A549 (cell line): ENCODE measurements at regions not wholly inside any gene's neighbourhood (a gene's known extent, or its start where the extent isn't known, plus 50 kb on each side); places are given as distances from the start of the nearest gene placed in this dataset.
"Not testable (repeated sequence)": the region's sequence is repeated elsewhere in the genome, so short reads cannot be mapped to it uniquely, and the experiment has no call there.

Experiments used
- CEBPB ChIP-seq, 2 experiments: fragments of >200 bp in 1 of 2; sonication (Bioruptor Twin) in 1 of 2; formaldehyde crosslinking in 1 of 2; IDR thresholded peaks; 2 replicates each; pipeline ENCODE4 v1.6.1; 2012 to 2016
- CTCF ChIP-seq: fragments of >200 bp; sonication (Bioruptor Twin); formaldehyde crosslinking; IDR thresholded peaks from 3 replicates; pipeline ENCODE4 v1.5.1; 2016
- ESRRA ChIP-seq: fragments of 150-350 bp; IDR thresholded peaks from 2 replicates; pipeline ENCODE4 v1.6.1; 2014; ENCODE audit warnings: mild to moderate bottlenecking, low read length, borderline replicate concordance
- MAFK ChIP-seq: fragments of 450-650 bp; IDR thresholded peaks from 2 replicates; pipeline ENCODE4 v1.6.1; 2014; ENCODE audit not compliant: partially characterized antibody
- POLR2A ChIP-seq: IDR thresholded peaks from 2 replicates; pipeline ENCODE4 v1.6.1; 2012; ENCODE audit warnings: mild to moderate bottlenecking, low read length
- SMC3 ChIP-seq: fragments of >200 bp; sonication (Bioruptor Twin); formaldehyde crosslinking; IDR thresholded peaks from 3 replicates; pipeline ENCODE4 v1.6.1; 2018; ENCODE audit warnings: inconsistent platforms

DNA sequence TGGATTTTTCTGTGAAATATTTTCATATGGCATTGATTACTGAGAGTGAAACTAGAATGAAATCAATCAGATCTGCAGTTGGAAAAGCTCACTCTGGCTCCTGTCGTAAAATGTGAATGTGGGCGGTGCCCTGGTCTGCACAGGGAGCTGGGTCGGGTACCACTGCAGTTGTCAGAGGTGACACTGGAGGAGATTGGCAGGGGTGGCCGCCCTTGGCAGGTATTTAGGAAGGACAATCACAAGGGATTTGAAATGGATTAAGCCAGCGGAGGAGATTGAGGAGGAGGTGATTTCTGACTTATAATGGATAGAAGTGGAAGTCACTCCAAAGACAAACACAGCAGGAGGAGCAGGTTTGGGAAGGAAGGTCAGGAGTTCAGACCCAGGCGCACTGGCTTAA, 109.0 kb upstream of the ZNF479 start:
- not testable (repeated sequence) for TF ChIP-seq POLR2A; ESRRA; CTCF; SMC3; CEBPB (IDR thresholded peaks at IDR 0.05); MAFK
